NB4 (cell line): ENCODE measurements at regions not wholly inside any gene's neighbourhood (a gene's known extent, or its start where the extent isn't known, plus 50 kb on each side); places are given as distances from the start of the nearest gene placed in this dataset.

Experiments used
- MYC ChIP-seq: IDR thresholded peaks from 2 replicates; pipeline ENCODE4 v1.6.1; 2011; ENCODE audit warnings: low read depth, low read length
- POLR2A ChIP-seq: IDR thresholded peaks from 2 replicates; pipeline ENCODE4 v1.6.1; 2011; ENCODE audit warnings: mild to moderate bottlenecking; ENCODE audit not compliant: insufficient read length; ENCODE audit errors: extremely low read depth
- TF ChIP-seq, protein P1 (sequence below): IDR thresholded peaks from one replicate; pipeline ENCODE4 v1.5.1; 2012; ENCODE audit warnings: low read depth, low read length
- TF ChIP-seq, protein P2 (sequence below): IDR thresholded peaks from 2 replicates; pipeline ENCODE4 v1.6.1; 2011; ENCODE audit warnings: low read depth, low read length

DNA sequence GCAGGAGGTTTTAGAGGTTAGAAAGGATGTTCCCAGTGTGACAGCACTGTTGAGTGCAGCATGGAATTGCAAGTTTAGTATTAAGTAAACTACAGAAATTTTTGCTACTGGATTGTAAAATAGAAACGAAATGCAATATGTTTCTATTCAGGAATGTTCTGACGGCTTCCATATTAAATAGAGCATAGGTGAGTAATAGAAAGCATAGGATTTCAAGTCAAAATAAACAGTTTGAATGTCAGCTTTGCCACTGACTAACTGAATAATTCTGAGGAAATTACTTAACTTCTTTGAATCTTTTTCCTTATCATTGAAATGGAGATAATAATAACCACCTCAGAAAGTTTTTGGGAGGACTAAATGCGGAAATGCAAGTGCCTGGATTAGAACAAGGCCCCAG is 331.9 kb upstream of the GK2 start:
- TF ChIP-seq, protein P1, sequence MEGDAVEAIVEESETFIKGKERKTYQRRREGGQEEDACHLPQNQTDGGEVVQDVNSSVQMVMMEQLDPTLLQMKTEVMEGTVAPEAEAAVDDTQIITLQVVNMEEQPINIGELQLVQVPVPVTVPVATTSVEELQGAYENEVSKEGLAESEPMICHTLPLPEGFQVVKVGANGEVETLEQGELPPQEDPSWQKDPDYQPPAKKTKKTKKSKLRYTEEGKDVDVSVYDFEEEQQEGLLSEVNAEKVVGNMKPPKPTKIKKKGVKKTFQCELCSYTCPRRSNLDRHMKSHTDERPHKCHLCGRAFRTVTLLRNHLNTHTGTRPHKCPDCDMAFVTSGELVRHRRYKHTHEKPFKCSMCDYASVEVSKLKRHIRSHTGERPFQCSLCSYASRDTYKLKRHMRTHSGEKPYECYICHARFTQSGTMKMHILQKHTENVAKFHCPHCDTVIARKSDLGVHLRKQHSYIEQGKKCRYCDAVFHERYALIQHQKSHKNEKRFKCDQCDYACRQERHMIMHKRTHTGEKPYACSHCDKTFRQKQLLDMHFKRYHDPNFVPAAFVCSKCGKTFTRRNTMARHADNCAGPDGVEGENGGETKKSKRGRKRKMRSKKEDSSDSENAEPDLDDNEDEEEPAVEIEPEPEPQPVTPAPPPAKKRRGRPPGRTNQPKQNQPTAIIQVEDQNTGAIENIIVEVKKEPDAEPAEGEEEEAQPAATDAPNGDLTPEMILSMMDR, result no peak
- TF ChIP-seq POLR2A, result no peak
- TF ChIP-seq, protein P2, sequence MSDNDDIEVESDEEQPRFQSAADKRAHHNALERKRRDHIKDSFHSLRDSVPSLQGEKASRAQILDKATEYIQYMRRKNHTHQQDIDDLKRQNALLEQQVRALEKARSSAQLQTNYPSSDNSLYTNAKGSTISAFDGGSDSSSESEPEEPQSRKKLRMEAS, result no peak
- no peak for TF ChIP-seq MYC
